Sigmoid colon (tissue), 6 donors: ENCODE measurements at regions not wholly inside any gene's neighbourhood (a gene's known extent, or its start where the extent isn't known, plus 50 kb on each side); places are given as distances from the start of the nearest gene placed in this dataset.

Source experiments
- DNase-seq: peaks from one replicate; pipeline ENCODE4 v3.0.0-alpha.2; 2019
- H3K27ac ChIP-seq, 4 donors: fragments of 200-600 bp; sonication (generic); one replicate each; pipeline ENCODE4 v1.5.1; 2016 to 2019; ENCODE audit warnings: mild to moderate bottlenecking in 1 of 4
- H3K27me3 ChIP-seq, 3 donors: fragments of 200-600 bp; sonication (generic); one replicate each; pipeline ENCODE4 v1.5.1; 2019; ENCODE audit warnings: mild to moderate bottlenecking in 1 of 3
- H3K36me3 ChIP-seq, 4 donors: fragments of 200-600 bp; sonication (generic); one replicate each; pipeline ENCODE4 v1.5.1; 2016 to 2019
- H3K4me1 ChIP-seq, 4 donors: fragments of 200-600 bp; sonication (generic); one replicate each; pipeline ENCODE4 v1.5.1; 2017 to 2019
- H3K4me3 ChIP-seq, 4 donors: fragments of 200-600 bp; sonication (generic); one replicate each; pipeline ENCODE4 v1.5.1; 2017 to 2019; ENCODE audit warnings: mild to moderate bottlenecking in 2 of 4, moderate library complexity in 1 of 4
- H3K9me3 ChIP-seq, 4 donors: fragments of 200-600 bp in 3 of 4; sonication (generic) in 3 of 4; one replicate each; pipeline versions ENCODE4 v1.5.1 to v1.6.1; 2013 to 2019
- CTCF ChIP-seq, 4 experiments: fragments of 450-650 bp in 3 of 4; fragments of 200-600 bp in 1 of 4; IDR thresholded peaks; one replicate each; pipeline ENCODE4 v1.5.1; 2016 to 2019; ENCODE audit warnings: antibody characterized with exemption in 4 of 4, mild to moderate bottlenecking in 3 of 4, moderate library complexity in 2 of 4
- EP300 ChIP-seq, 4 donors: sonication (generic); formaldehyde crosslinking; IDR thresholded peaks; one replicate each; pipeline ENCODE4 v1.6.1; 2017; ENCODE audit warnings: antibody characterized with exemption in 4 of 4
- POLR2A ChIP-seq, 2 donors: fragments of 450-650 bp; IDR thresholded peaks; one replicate each; pipeline ENCODE4 v1.6.1; 2016; ENCODE audit warnings: antibody characterized with exemption in 2 of 2, mild to moderate bottlenecking in 2 of 2, moderate library complexity in 2 of 2
- POLR2AphosphoS5 ChIP-seq, 4 donors: sonication (generic); formaldehyde crosslinking; IDR thresholded peaks; one replicate each; pipeline ENCODE4 v1.6.1; 2017; ENCODE audit warnings: antibody characterized with exemption in 4 of 4
- WGBS, 2 donors: extraction: QIAGEN DNeasy Blood & Tissue Kit; methylation state at CpG; one replicate each; pipeline ENCODE4 v1.1.7; 2013; 5-methylcytosine and 5-hydroxymethylcytosine counted together
- intact Hi-C: fragments of 100-400 bp; cut with DNase I; formaldehyde crosslinking; loops from one replicate; pipeline ENCODE4 v1.15.1; 2023
- donor health status: healthy with polysubstance abuse.
- donor health status: healthy.

- no peaks in the 10 kb centered on the region for H3K36me3 ChIP-seq
- TF ChIP-seq EP300 (IDR thresholded peaks at IDR 0.05): no peak
- TF ChIP-seq POLR2A (IDR thresholded peaks at IDR 0.05): no peak
- TF ChIP-seq POLR2AphosphoS5 (IDR thresholded peaks at IDR 0.05): no peak
- no peak for TF ChIP-seq CTCF (IDR thresholded peaks at IDR 0.05)
- no peaks in the 10 kb centered on the region for H3K27me3 ChIP-seq
- peaks cover 0 to 4% (median 0%) of the 10 kb centered on the region in 4 donors for H3K9me3 ChIP-seq
- no peak overlapping the region for H3K4me3 ChIP-seq
- 95% methylated on average over 4 of the region's 4 CpGs for WGBS, 2 donors
- no peaks in the 10 kb centered on the region for H3K4me1 ChIP-seq
- no peak overlapping the region for H3K27ac ChIP-seq
- intact Hi-C loops: no loop called here
- no peak for DNase-seq
Observed at GRCh38 chr3:83835040-83835439, 1123.7 kb upstream of the CADM2 start.

- no peak for DNase-seq
- TF ChIP-seq POLR2AphosphoS5 (IDR thresholded peaks at IDR 0.05): no peak
- TF ChIP-seq POLR2A (IDR thresholded peaks at IDR 0.05): no peak
- TF ChIP-seq CTCF (IDR thresholded peaks at IDR 0.05): no peak
- TF ChIP-seq EP300 (IDR thresholded peaks at IDR 0.05): no peak
- WGBS, 2 donors: 38 to 60% methylated on average over 1 of the region's 1 CpG
Observed at GRCh38 chr3:83842511-83842910, 1116.3 kb upstream of the CADM2 start.

GRCh38 chr3:83843716-83844115 lies 1115.1 kb upstream of the CADM2 start:
- TF ChIP-seq EP300 (IDR thresholded peaks at IDR 0.05) (no peak), POLR2AphosphoS5 (IDR thresholded peaks at IDR 0.05) (no peak), POLR2A (IDR thresholded peaks at IDR 0.05) (no peak), CTCF (IDR thresholded peaks at IDR 0.05) (no peak)
- H3K27me3 ChIP-seq: no peaks in the 10 kb centered on the region
- WGBS, 2 donors: 63 to 89% methylated on average over 2 of the region's 2 CpGs
- no peaks in the 10 kb centered on the region for H3K4me1 ChIP-seq
- H3K9me3 ChIP-seq: no peaks in the 10 kb centered on the region
- intact Hi-C loops: no loop called here
- no peak overlapping the region for H3K27ac ChIP-seq
- H3K36me3 ChIP-seq: no peaks in the 10 kb centered on the region
- no peak for DNase-seq
- H3K4me3 ChIP-seq: no peak overlapping the region

More at GRCh38 chr3:83842511-83842910, 1116.3 kb upstream of the CADM2 start:
- intact Hi-C loops: no loop called here
- no peaks in the 10 kb centered on the region for H3K36me3 ChIP-seq
- H3K4me1 ChIP-seq: no peaks in the 10 kb centered on the region
- H3K4me3 ChIP-seq: no peak overlapping the region
- H3K9me3 ChIP-seq: no peaks in the 10 kb centered on the region
- H3K27me3 ChIP-seq: no peaks in the 10 kb centered on the region
- no peak overlapping the region for H3K27ac ChIP-seq

- no peak overlapping the region for H3K4me3 ChIP-seq
- no peak overlapping the region for H3K27ac ChIP-seq
- no peak for DNase-seq
- no peaks in the 10 kb centered on the region for H3K9me3 ChIP-seq
- no peaks in the 10 kb centered on the region for H3K4me1 ChIP-seq
- H3K27me3 ChIP-seq: no peaks in the 10 kb centered on the region
- intact Hi-C loops: no loop called here
- TF ChIP-seq CTCF (IDR thresholded peaks at IDR 0.05) (no peak), POLR2AphosphoS5 (IDR thresholded peaks at IDR 0.05) (no peak), EP300 (IDR thresholded peaks at IDR 0.05) (no peak), POLR2A (IDR thresholded peaks at IDR 0.05) (no peak)
- WGBS, 2 donors: 87 to 89% methylated on average over 1 of the region's 1 CpG
- H3K36me3 ChIP-seq: no peaks in the 10 kb centered on the region
Observed at GRCh38 chr3:83849106-83849730, 1109.6 kb upstream of the CADM2 start.

GRCh38 chr3:83863380-83863779 lies 1095.4 kb upstream of the CADM2 start:
- no peak for TF ChIP-seq CTCF (IDR thresholded peaks at IDR 0.05)
- no peak for TF ChIP-seq POLR2A (IDR thresholded peaks at IDR 0.05)
- TF ChIP-seq EP300 (IDR thresholded peaks at IDR 0.05): no peak
- TF ChIP-seq POLR2AphosphoS5 (IDR thresholded peaks at IDR 0.05): no peak
- Histone ChIP-seq H3K4me3 (no peak overlapping the region), H3K9me3 (peaks cover 0 to 1% (median 0%) of the 10 kb centered on the region in 4 donors), H3K36me3 (no peaks in the 10 kb centered on the region), H3K4me1 (no peaks in the 10 kb centered on the region), H3K27ac (no peak overlapping the region), H3K27me3 (no peaks in the 10 kb centered on the region)
- intact Hi-C loops: no loop called here
- DNase-seq: no peak
- 56 to 78% methylated on average over 2 of the region's 2 CpGs for WGBS, 2 donors
